ENCODE measurements at regions not wholly inside any gene's neighbourhood (a gene's known extent, or its start where the extent isn't known, plus 50 kb on each side); places are given as distances from the start of the nearest gene placed in this dataset.

DNA sequence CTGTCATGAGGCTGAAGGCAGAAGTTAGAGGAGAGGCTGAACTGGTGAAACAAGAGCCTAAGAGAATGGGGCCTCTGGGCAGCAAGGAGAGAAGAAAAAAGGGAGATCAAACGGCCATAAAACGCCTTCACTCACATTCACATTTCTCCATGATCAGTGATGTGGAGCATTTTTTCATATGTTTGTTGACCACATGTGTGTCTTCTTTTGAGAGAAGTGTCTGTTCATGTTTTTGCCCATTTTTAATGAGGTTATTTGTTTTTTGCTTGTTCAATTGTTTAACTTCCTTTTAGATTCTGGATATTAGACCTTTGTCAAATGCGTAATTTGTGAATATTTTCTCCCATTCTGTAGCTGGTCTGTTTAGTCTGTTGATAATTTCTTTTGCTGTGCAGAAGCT lies 155.0 kb downstream of the TMEM26 start:
- TF ChIP-seq EGR1 (IDR thresholded peaks at IDR 0.05; ENCODE audit: low read depth in 2 of 2) = no peak
- TF ChIP-seq, protein P1, sequence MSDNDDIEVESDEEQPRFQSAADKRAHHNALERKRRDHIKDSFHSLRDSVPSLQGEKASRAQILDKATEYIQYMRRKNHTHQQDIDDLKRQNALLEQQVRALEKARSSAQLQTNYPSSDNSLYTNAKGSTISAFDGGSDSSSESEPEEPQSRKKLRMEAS (IDR thresholded peaks at IDR 0.05) = no peak
- no peak for TF ChIP-seq SP1 (IDR thresholded peaks at IDR 0.05)
- TF ChIP-seq, protein P2, sequence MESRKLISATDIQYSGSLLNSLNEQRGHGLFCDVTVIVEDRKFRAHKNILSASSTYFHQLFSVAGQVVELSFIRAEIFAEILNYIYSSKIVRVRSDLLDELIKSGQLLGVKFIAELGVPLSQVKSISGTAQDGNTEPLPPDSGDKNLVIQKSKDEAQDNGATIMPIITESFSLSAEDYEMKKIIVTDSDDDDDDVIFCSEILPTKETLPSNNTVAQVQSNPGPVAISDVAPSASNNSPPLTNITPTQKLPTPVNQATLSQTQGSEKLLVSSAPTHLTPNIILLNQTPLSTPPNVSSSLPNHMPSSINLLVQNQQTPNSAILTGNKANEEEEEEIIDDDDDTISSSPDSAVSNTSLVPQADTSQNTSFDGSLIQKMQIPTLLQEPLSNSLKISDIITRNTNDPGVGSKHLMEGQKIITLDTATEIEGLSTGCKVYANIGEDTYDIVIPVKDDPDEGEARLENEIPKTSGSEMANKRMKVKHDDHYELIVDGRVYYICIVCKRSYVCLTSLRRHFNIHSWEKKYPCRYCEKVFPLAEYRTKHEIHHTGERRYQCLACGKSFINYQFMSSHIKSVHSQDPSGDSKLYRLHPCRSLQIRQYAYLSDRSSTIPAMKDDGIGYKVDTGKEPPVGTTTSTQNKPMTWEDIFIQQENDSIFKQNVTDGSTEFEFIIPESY (IDR thresholded peaks at IDR 0.05) = no peak
- TF ChIP-seq RXRA (IDR thresholded peaks at IDR 0.05) = no peak
- TF ChIP-seq GABPA (IDR thresholded peaks at IDR 0.05 in 1 of 2, conservative IDR thresholded peaks at IDR 0.05 in 1 of 2) = no peak
- TF ChIP-seq NR2F2 (IDR thresholded peaks at IDR 0.05) = no peak
- no peaks in the 10 kb centered on the region for H3K4me1 ChIP-seq (ENCODE audit: control insufficient read depth in 4 of 4, insufficient read depth in 4 of 4, low read length in 3 of 4)
- H3K36me3 ChIP-seq (ENCODE audit: control insufficient read depth in 4 of 4, insufficient read depth in 3 of 4, low read depth in 1 of 4, low read length in 3 of 4) = no peaks in the 10 kb centered on the region
- peaks cover 0 to 7% (median 3%) of the 10 kb centered on the region in 4 donors for H3K9me3 ChIP-seq (ENCODE audit: control insufficient read depth in 4 of 4, low read length in 3 of 4)
- no peak overlapping the region for H3K27ac ChIP-seq (ENCODE audit: low read depth in 1 of 2, low read length in 2 of 2)
- WGBS = 71% methylated on average over 3 of the region's 3 CpGs
- no peak overlapping the region for H3K9ac ChIP-seq (ENCODE audit: low read depth in 1 of 2, low read length in 2 of 2)
- H3K27me3 ChIP-seq (ENCODE audit: control insufficient read depth in 4 of 4, insufficient read depth in 4 of 4, low read length in 3 of 4) = no peaks in the 10 kb centered on the region
- DNase-seq (ENCODE audit: low spot score) = no peak
- no peak overlapping the region for H3K4me3 ChIP-seq (ENCODE audit: low read depth in 1 of 3, low read length in 3 of 3)

DNA sequence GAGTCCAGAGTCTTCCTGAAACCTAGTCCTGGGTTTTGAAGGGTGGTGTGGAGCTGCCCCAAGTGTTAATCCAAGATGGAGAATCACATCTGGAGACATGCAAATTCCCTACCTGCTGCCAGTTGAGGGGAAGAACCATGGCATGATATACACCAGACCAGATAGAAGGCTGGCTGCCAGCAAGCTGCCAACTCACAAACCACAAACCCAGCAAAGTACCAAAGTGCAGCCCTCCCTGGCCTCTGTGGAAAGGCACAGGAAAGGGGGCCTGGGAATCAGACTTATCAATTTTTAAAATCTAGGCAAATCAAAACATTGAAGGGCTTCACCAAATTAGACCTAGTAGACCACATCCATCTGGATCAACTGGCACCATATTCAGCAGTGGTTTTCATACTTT lies 157.0 kb downstream of the TMEM26 start:
- Histone ChIP-seq H3K4me3 (ENCODE audit: low read depth in 1 of 3, low read length in 3 of 3) (no peak overlapping the region), H3K36me3 (ENCODE audit: control insufficient read depth in 4 of 4, insufficient read depth in 3 of 4, low read depth in 1 of 4, low read length in 3 of 4) (no peaks in the 10 kb centered on the region), H3K9me3 (ENCODE audit: control insufficient read depth in 4 of 4, low read length in 3 of 4) (peaks cover 0 to 7% (median 3%) of the 10 kb centered on the region in 4 donors), H3K27me3 (ENCODE audit: control insufficient read depth in 4 of 4, insufficient read depth in 4 of 4, low read length in 3 of 4) (no peaks in the 10 kb centered on the region), H3K9ac (ENCODE audit: low read depth in 1 of 2, low read length in 2 of 2) (no peak overlapping the region), H3K27ac (ENCODE audit: low read depth in 1 of 2, low read length in 2 of 2) (no peak overlapping the region), H3K4me1 (ENCODE audit: control insufficient read depth in 4 of 4, insufficient read depth in 4 of 4, low read length in 3 of 4) (no peaks in the 10 kb centered on the region)
- no peak for DNase-seq (ENCODE audit: low spot score)
- TF ChIP-seq, protein P3, sequence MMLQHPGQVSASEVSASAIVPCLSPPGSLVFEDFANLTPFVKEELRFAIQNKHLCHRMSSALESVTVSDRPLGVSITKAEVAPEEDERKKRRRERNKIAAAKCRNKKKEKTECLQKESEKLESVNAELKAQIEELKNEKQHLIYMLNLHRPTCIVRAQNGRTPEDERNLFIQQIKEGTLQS (IDR thresholded peaks at IDR 0.05) = no peak
- TF ChIP-seq GABPA (IDR thresholded peaks at IDR 0.05 in 1 of 2, conservative IDR thresholded peaks at IDR 0.05 in 1 of 2) (no peak), FOXA2 (IDR thresholded peaks at IDR 0.05) (no peak), SP1 (IDR thresholded peaks at IDR 0.05) (no peak), NR2F2 (IDR thresholded peaks at IDR 0.05) (no peak), RAD21 (IDR thresholded peaks at IDR 0.05) (no peak), YY1 (IDR thresholded peaks at IDR 0.05) (no peak), FOXA1 (IDR thresholded peaks at IDR 0.05) (no peak), EGR1 (IDR thresholded peaks at IDR 0.05; ENCODE audit: low read depth in 2 of 2) (no peak), HNF4G (IDR thresholded peaks at IDR 0.05) (no peak), TAF1 (conservative IDR thresholded peaks at IDR 0.05) (no peak), JUND (IDR thresholded peaks at IDR 0.05) (no peak)
- TF ChIP-seq, protein P1 (IDR thresholded peaks at IDR 0.05) = no peak
- TF ChIP-seq, protein P2 (IDR thresholded peaks at IDR 0.05) = no peak
- TF ChIP-seq, protein P4, sequence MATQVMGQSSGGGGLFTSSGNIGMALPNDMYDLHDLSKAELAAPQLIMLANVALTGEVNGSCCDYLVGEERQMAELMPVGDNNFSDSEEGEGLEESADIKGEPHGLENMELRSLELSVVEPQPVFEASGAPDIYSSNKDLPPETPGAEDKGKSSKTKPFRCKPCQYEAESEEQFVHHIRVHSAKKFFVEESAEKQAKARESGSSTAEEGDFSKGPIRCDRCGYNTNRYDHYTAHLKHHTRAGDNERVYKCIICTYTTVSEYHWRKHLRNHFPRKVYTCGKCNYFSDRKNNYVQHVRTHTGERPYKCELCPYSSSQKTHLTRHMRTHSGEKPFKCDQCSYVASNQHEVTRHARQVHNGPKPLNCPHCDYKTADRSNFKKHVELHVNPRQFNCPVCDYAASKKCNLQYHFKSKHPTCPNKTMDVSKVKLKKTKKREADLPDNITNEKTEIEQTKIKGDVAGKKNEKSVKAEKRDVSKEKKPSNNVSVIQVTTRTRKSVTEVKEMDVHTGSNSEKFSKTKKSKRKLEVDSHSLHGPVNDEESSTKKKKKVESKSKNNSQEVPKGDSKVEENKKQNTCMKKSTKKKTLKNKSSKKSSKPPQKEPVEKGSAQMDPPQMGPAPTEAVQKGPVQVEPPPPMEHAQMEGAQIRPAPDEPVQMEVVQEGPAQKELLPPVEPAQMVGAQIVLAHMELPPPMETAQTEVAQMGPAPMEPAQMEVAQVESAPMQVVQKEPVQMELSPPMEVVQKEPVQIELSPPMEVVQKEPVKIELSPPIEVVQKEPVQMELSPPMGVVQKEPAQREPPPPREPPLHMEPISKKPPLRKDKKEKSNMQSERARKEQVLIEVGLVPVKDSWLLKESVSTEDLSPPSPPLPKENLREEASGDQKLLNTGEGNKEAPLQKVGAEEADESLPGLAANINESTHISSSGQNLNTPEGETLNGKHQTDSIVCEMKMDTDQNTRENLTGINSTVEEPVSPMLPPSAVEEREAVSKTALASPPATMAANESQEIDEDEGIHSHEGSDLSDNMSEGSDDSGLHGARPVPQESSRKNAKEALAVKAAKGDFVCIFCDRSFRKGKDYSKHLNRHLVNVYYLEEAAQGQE (IDR thresholded peaks at IDR 0.05) = no peak
- TF ChIP-seq, protein P5, sequence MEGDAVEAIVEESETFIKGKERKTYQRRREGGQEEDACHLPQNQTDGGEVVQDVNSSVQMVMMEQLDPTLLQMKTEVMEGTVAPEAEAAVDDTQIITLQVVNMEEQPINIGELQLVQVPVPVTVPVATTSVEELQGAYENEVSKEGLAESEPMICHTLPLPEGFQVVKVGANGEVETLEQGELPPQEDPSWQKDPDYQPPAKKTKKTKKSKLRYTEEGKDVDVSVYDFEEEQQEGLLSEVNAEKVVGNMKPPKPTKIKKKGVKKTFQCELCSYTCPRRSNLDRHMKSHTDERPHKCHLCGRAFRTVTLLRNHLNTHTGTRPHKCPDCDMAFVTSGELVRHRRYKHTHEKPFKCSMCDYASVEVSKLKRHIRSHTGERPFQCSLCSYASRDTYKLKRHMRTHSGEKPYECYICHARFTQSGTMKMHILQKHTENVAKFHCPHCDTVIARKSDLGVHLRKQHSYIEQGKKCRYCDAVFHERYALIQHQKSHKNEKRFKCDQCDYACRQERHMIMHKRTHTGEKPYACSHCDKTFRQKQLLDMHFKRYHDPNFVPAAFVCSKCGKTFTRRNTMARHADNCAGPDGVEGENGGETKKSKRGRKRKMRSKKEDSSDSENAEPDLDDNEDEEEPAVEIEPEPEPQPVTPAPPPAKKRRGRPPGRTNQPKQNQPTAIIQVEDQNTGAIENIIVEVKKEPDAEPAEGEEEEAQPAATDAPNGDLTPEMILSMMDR (IDR thresholded peaks at IDR 0.05; ENCODE audit: low read depth, low read length, missing input control) = no peak

Measured in liver (tissue), 8 donors.